Fibroblast of pulmonary artery (primary cell): ENCODE measurements at regions not wholly inside any gene's neighbourhood (a gene's known extent, or its start where the extent isn't known, plus 50 kb on each side); places are given as distances from the start of the nearest gene placed in this dataset.
"Not testable (repeated sequence)": the region's sequence is repeated elsewhere in the genome, so short reads cannot be mapped to it uniquely, and the experiment has no call there.

ENCODE experiments used
- DNase-seq: peaks from one replicate; pipeline ENCODE4 v3.0.0-alpha.2; 2010; ENCODE audit warnings: low read depth
- H3K4me3 ChIP-seq: replicated peaks from 2 replicates; pipeline ENCODE4 v1.5.1; 2011; ENCODE audit warnings: low read depth, mild to moderate bottlenecking, control low read depth, low read length, moderate library complexity
- TF ChIP-seq, protein P1 (sequence below): IDR thresholded peaks from 2 replicates; pipeline ENCODE4 v1.5.1; 2011; ENCODE audit warnings: mild to moderate bottlenecking, control low read depth, low read length, inconsistent platforms; ENCODE audit errors: missing control alignments

DNA sequence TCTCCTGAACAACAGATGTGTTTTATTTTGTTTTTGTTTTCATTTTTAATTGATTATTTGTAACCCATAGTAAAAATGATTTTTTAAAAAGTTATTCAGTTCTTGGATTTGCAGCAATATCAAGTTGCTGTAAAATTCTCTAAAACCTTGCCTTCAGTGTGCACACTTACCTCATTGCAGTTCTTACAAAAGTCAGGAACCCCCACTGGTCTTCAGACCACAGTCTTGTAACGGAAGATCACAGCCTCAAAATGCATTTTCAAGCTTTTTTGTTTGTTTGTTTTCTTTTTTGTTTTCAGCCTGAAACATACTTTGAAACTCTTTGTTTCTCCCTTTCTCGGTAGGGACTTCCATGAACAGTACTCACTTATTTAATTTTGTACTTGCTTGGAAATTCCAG lies 1012.8 kb upstream of the GYPC start:
- TF ChIP-seq, protein P1, sequence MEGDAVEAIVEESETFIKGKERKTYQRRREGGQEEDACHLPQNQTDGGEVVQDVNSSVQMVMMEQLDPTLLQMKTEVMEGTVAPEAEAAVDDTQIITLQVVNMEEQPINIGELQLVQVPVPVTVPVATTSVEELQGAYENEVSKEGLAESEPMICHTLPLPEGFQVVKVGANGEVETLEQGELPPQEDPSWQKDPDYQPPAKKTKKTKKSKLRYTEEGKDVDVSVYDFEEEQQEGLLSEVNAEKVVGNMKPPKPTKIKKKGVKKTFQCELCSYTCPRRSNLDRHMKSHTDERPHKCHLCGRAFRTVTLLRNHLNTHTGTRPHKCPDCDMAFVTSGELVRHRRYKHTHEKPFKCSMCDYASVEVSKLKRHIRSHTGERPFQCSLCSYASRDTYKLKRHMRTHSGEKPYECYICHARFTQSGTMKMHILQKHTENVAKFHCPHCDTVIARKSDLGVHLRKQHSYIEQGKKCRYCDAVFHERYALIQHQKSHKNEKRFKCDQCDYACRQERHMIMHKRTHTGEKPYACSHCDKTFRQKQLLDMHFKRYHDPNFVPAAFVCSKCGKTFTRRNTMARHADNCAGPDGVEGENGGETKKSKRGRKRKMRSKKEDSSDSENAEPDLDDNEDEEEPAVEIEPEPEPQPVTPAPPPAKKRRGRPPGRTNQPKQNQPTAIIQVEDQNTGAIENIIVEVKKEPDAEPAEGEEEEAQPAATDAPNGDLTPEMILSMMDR: no peak
- H3K4me3 ChIP-seq: no peak overlapping the region
- no peak for DNase-seq

DNA sequence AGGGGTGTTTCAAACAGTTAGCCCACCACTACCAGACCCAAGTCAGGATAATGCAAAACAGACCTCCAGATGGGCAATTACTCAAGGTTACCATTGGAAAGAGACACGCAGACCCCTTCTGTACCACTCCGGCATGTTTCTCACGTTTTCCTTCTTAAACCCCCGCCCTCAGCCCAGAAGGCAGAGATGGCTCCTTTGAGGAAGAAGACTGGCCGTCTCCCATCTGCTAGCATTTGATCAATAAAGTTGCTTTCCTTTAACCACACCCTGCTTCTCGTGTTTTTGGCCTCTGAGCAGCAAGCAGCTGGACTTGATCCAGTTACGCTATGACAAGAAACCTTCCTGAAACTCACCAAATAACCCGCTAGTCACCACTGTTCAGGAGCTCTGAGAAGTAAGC lies 1012.4 kb upstream of the GYPC start:
- TF ChIP-seq, protein P1: no peak
- no peak overlapping the region for H3K4me3 ChIP-seq
- no peak for DNase-seq

DNA sequence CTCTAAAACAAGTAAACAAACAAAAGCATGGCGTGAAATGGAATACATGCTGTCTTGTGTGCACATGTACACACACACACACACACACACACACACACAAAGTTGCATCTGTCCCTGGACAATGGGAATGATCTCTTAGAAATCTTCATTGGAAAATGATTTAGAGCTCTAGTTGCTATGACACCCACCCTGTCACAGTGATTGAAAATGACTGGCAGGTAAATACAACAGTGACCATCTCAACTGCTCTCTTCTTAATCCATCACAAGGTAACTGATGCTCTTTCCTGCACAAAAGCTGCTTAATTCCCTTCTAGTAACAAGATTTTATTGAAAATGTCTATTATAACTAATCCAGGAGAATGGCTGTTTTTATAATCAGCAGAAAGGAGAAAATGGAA lies 1011.7 kb upstream of the GYPC start:
- TF ChIP-seq, protein P1: no peak

DNA sequence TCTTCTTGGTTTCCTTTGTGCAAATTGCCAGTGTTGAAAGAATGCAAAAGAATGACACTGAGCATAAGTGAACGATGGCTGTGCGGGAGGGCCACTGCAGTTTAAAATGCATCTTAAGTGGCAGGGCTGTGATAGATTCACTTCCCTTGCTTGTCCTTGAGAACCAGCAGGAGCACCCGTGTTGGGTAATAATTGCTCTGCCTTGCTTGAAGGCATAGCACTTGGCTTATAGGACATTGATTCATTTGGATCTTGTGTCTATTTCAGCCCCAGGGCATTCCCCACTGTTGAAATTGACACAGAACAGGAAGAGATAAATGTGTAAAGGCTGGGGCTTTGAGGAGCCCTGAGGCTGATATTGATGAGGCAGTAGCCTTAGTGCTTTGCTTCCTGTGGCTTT lies 1003.7 kb upstream of the GYPC start:
- no peak overlapping the region for H3K4me3 ChIP-seq
- DNase-seq: no peak
- TF ChIP-seq, protein P1: no peak

More for the DNA sequence above, 1011.7 kb upstream of the GYPC start:
- H3K4me3 ChIP-seq: no peak overlapping the region
- DNase-seq: no peak

DNA sequence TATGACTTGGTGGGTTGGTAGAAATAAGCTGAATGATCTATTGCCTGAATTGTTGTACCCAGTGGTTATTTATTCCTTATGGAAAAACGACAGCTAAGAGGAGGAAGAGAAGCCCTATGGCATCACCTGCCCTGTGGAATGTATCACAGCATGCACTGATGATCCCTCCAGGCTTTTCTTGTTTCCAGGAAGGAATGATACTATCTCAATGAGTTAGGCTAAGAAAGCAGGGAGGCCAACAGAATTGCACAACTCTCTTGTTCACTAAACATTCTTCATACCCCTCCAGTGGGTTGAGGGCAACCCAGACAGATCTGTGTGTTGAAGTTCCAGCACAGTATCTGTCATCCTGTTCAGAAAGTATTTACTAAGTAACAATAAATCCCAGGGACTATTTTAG lies 1001.7 kb upstream of the GYPC start:
- no peak overlapping the region for H3K4me3 ChIP-seq
- TF ChIP-seq, protein P1: no peak
- DNase-seq: no peak

DNA sequence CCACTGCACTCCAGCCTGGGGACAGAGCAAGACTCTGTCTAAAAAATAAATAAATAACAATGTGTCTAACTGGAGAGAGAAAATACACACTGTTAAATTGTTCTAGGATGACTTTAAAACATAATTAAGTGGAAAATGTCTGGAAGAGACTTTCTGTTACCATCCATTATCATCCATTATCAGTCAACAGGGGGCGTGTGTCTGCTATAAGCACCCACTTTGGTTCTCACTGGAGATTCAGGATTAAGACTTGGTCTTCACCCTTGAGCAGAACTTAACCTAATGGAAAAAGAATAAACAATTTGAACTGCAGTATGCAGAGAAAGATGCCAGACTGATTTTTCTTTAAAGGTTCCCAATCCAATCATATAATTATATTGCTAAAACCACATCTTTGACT lies 999.8 kb upstream of the GYPC start:
- no peak for DNase-seq
- no peak overlapping the region for H3K4me3 ChIP-seq
- TF ChIP-seq, protein P1: no peak

DNA sequence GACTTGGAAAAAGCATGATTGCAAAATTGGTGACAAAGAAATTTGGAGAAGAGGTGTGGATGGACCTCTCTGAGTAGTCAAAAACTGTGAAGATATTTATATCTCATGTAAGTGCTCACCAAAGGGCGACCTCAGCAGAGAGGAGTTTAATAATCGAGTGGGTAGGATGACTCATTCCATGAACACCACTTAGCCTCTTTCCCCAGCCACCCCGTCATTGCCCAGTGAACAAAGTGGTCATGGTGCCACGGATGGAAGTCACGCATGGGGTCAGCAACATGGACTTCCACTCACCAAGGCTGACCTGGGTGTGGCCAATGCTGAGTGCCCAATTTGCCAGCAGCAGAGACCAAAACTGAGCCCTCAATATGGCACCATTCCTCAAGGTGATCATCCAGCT lies 997.4 kb upstream of the GYPC start:
- TF ChIP-seq, protein P1: no peak
- no peak overlapping the region for H3K4me3 ChIP-seq
- no peak for DNase-seq

DNA sequence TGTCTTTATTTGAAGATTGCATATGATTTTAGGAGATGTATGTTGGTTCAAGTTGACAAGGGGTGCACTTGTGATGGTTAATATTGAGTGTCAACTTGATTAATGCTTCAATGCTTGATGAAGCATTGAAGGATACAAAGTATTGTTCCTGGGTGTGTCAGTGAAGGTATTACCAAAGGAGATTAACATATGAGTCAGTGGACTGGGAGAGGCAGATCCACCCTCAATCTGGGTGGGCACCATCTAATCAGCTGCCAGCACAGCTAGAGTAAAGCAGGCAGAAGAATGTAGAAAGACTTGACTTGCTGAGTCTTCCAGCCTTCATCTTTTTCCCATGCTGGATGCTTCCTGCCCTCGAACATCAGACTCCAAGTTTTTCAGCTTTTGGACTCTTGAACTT lies 995.6 kb upstream of the GYPC start:
- DNase-seq, H3K4me3 ChIP-seq: not testable (repeated sequence)
